Stomach (tissue), 4 donors: ENCODE measurements at regions not wholly inside any gene's neighbourhood (a gene's known extent, or its start where the extent isn't known, plus 50 kb on each side); places are given as distances from the start of the nearest gene placed in this dataset.

Experiments
- POLR2A ChIP-seq, 4 donors: fragments of 450-650 bp; IDR thresholded peaks; one replicate each; pipeline ENCODE4 v1.6.1; 2016; ENCODE audit warnings: antibody characterized with exemption in 4 of 4, control low read depth in 2 of 4, mild to moderate bottlenecking in 1 of 4, moderate library complexity in 1 of 4
- POLR2AphosphoS5 ChIP-seq, 3 donors: sonication (generic); formaldehyde crosslinking; IDR thresholded peaks; one replicate each; pipeline ENCODE4 v1.6.1; 2016; ENCODE audit warnings: antibody characterized with exemption in 3 of 3
- TF ChIP-seq, protein P1 (sequence below), 7 experiments: fragments of 450-650 bp in 4 of 7; fragments of 200-600 bp in 3 of 7; sonication (generic) in 3 of 7; IDR thresholded peaks; one replicate each; pipeline ENCODE4 v1.5.1; 2016 to 2019; ENCODE audit warnings: antibody characterized with exemption in 7 of 7, control low read depth in 2 of 7, mild to moderate bottlenecking in 1 of 7

- TF ChIP-seq, protein P1, sequence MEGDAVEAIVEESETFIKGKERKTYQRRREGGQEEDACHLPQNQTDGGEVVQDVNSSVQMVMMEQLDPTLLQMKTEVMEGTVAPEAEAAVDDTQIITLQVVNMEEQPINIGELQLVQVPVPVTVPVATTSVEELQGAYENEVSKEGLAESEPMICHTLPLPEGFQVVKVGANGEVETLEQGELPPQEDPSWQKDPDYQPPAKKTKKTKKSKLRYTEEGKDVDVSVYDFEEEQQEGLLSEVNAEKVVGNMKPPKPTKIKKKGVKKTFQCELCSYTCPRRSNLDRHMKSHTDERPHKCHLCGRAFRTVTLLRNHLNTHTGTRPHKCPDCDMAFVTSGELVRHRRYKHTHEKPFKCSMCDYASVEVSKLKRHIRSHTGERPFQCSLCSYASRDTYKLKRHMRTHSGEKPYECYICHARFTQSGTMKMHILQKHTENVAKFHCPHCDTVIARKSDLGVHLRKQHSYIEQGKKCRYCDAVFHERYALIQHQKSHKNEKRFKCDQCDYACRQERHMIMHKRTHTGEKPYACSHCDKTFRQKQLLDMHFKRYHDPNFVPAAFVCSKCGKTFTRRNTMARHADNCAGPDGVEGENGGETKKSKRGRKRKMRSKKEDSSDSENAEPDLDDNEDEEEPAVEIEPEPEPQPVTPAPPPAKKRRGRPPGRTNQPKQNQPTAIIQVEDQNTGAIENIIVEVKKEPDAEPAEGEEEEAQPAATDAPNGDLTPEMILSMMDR (IDR thresholded peaks at IDR 0.05) = no peak
- no peak for TF ChIP-seq POLR2A (IDR thresholded peaks at IDR 0.05)
- TF ChIP-seq POLR2AphosphoS5 (IDR thresholded peaks at IDR 0.05) = no peak
Observed at GRCh38 chr2:167454036-167454435, 565.8 kb downstream of the XIRP2 start.
